HFFc6 (cell line): ENCODE measurements at regions not wholly inside any gene's neighbourhood (a gene's known extent, or its start where the extent isn't known, plus 50 kb on each side); places are given as distances from the start of the nearest gene placed in this dataset.

Source experiments
- DNase-seq: peaks from one replicate; pipeline ENCODE4 v3.0.0-alpha.2; 2018
- H3K27ac Mint-ChIP-seq: 2 replicates; pipeline ENCODE4 v1.8.0; 2020; ENCODE audit warnings: mild to moderate bottlenecking, mixed read lengths
- H3K27me3 Mint-ChIP-seq: 2 replicates; pipeline ENCODE4 v1.8.0; 2021; ENCODE audit warnings: mild to moderate bottlenecking, moderate library complexity, mixed read lengths; ENCODE audit not compliant: insufficient read depth
- H3K36me3 Mint-ChIP-seq: 2 replicates; pipeline ENCODE4 v1.8.0; 2021; ENCODE audit warnings: low read depth, mixed read lengths
- H3K4me1 Mint-ChIP-seq: 2 replicates; pipeline ENCODE4 v1.8.0; 2020; ENCODE audit warnings: low read depth, mixed read lengths
- H3K4me3 Mint-ChIP-seq: 2 replicates; pipeline ENCODE4 v1.8.0; 2020; ENCODE audit warnings: mild to moderate bottlenecking, moderate library complexity, mixed read lengths
- H3K9me3 Mint-ChIP-seq: 2 replicates; pipeline ENCODE4 v1.8.0; 2020; ENCODE audit warnings: mild to moderate bottlenecking, mixed read lengths
- TF ChIP-seq, protein P1 (sequence below): fragments of 200-600 bp; sonication (generic); IDR thresholded peaks from 2 replicates; pipeline ENCODE4 v1.5.0; 2021; ENCODE audit warnings: antibody characterized with exemption, mild to moderate bottlenecking

- TF ChIP-seq, protein P1, sequence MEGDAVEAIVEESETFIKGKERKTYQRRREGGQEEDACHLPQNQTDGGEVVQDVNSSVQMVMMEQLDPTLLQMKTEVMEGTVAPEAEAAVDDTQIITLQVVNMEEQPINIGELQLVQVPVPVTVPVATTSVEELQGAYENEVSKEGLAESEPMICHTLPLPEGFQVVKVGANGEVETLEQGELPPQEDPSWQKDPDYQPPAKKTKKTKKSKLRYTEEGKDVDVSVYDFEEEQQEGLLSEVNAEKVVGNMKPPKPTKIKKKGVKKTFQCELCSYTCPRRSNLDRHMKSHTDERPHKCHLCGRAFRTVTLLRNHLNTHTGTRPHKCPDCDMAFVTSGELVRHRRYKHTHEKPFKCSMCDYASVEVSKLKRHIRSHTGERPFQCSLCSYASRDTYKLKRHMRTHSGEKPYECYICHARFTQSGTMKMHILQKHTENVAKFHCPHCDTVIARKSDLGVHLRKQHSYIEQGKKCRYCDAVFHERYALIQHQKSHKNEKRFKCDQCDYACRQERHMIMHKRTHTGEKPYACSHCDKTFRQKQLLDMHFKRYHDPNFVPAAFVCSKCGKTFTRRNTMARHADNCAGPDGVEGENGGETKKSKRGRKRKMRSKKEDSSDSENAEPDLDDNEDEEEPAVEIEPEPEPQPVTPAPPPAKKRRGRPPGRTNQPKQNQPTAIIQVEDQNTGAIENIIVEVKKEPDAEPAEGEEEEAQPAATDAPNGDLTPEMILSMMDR = no peak
- Mint-ChIP-seq H3K4me3 (peak overlapping the region; percentile 60), H3K36me3 (peaks cover 13% of the 10 kb centered on the region), H3K4me1 (peaks cover 43% of the 10 kb centered on the region), H3K27ac (peak overlapping the region; percentile 75), H3K9me3 (no peaks in the 10 kb centered on the region; the same call in 1 of the 2 replicates), H3K27me3 (no peaks in the 10 kb centered on the region)
- no peak for DNase-seq
Measured at GRCh38 chr9:115373710-115374045, 255.7 kb upstream of the TNC start.

DNA sequence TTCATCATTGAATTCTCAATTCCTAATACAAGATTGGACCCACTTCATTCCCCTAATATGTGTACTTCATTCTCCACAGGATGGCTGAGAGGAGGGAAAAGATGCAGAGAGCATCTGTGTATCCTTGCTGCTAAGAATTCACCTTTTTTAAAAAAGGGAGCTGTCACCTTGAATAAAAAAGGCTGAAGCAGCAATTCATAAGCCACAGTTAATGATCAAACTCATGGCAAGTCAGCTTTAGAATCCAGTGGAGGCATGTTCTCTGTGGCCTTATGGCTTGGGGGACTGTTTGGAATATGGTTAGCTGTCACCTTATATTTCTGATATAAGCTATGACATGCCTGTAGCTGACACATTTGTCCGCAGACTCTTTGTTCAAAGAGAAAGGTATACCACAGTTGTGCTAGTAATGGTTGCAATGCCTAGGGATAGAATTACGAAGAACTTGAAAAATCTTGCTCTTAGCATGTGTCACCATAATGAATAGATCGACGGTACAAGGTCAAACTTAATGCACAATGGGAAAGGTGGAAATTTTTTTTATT lies 256.8 kb upstream of the TNC start:
- Mint-ChIP-seq H3K36me3 (peaks cover 7% of the 10 kb centered on the region; the same call in 1 of the 2 replicates), H3K4me3 (no peak overlapping the region), H3K9me3 (no peaks in the 10 kb centered on the region; the same call in 1 of the 2 replicates), H3K4me1 (peaks cover 32% of the 10 kb centered on the region), H3K27ac (no peak overlapping the region), H3K27me3 (no peaks in the 10 kb centered on the region)
- no peak for DNase-seq
- TF ChIP-seq, protein P1 = no peak

DNA sequence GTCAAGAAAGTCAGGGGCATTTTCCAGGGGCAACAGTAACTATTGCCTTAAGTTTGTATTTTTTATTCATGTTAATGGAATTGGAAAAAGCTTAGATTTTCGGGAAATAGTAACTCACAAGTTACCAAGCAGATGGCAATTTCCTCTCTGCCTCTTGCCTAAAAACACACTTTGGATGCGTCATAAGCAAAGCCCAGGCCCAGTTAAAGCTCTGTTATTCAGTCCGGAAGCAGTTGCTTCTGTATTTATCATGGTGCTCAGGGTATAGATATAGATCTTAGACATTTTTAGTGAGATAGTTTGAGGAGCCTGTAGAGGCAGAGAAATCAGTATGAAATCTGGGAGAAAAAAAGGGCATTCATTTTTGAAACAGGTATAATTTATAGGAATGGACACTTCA lies 260.3 kb upstream of the TNC start:
- H3K4me1 Mint-ChIP-seq = peaks cover 13% of the 10 kb centered on the region
- H3K36me3 Mint-ChIP-seq = peaks cover 14% of the 10 kb centered on the region
- no peak overlapping the region for H3K27ac Mint-ChIP-seq
- H3K4me3 Mint-ChIP-seq = no peak overlapping the region
- H3K27me3 Mint-ChIP-seq = peaks cover 3% of the 10 kb centered on the region
- H3K9me3 Mint-ChIP-seq = peaks cover 23% of the 10 kb centered on the region
- DNase-seq = no peak
- TF ChIP-seq, protein P1 = no peak

DNA sequence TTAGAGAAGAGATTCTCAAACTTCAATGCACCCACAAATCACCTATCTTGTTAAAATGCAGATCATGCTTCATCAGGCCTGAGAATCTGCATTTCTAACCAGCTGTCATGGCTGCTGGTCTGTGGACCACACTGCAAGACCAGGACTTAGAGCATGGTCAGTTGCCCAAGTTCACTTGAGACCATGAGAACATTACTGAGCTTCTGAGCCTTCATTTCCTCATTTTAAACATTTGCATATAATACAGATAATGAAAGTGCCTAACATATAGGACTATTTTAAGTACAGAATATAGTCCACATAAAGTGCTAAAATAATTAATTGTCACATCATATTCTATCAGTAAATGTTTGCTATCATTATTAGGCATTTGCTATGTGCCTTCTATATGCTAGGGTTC lies 260.8 kb upstream of the TNC start:
- no peak for DNase-seq
- Mint-ChIP-seq H3K27me3 (peaks cover 3% of the 10 kb centered on the region), H3K36me3 (peaks cover 19% of the 10 kb centered on the region), H3K27ac (no peak overlapping the region), H3K4me3 (no peak overlapping the region), H3K4me1 (peaks cover 8% of the 10 kb centered on the region), H3K9me3 (peaks cover 28% of the 10 kb centered on the region)
- TF ChIP-seq, protein P1 = no peak

DNA sequence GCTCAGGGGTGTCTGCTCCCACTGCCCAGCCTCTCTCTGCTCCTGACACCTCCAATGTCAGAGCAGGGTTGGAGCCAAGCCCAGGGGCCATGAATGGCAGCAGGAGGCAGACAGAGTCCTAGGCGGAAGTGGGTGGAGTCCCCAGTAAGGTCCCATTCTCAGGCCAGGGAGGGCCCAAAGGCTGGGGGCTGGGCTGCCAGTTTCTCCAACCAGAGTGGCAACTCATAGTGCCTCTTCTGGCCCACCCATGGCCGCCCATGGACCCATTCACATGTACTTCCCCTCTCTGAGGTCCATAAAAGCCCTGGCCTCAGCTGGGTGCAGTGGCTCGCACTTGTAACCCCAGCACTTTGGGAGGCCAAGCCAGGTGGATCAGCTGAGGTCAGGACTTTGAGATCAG lies 261.8 kb upstream of the TNC start:
- Mint-ChIP-seq H3K4me3 (no peak overlapping the region), H3K27me3 (peaks cover 3% of the 10 kb centered on the region), H3K4me1 (no peaks in the 10 kb centered on the region), H3K36me3 (peaks cover 25% of the 10 kb centered on the region), H3K9me3 (peaks cover 37% of the 10 kb centered on the region), H3K27ac (no peak overlapping the region)
- TF ChIP-seq, protein P1 = no peak
- DNase-seq = no peak

GRCh38 chr9:115382865-115383264 lies 264.9 kb upstream of the TNC start:
- H3K4me1 Mint-ChIP-seq = no peaks in the 10 kb centered on the region
- H3K9me3 Mint-ChIP-seq = peaks cover 38% of the 10 kb centered on the region
- H3K4me3 Mint-ChIP-seq = no peak overlapping the region
- H3K27me3 Mint-ChIP-seq = peaks cover 5% of the 10 kb centered on the region
- H3K27ac Mint-ChIP-seq = no peak overlapping the region
- DNase-seq = no peak
- TF ChIP-seq, protein P1 = no peak
- peaks cover 27% of the 10 kb centered on the region for H3K36me3 Mint-ChIP-seq
